GM19455 (cell line): ENCODE measurements at regions not wholly inside any gene's neighbourhood (a gene's known extent, or its start where the extent isn't known, plus 50 kb on each side); places are given as distances from the start of the nearest gene placed in this dataset.
"Not testable (repeated sequence)": the region's sequence is repeated elsewhere in the genome, so short reads cannot be mapped to it uniquely, and the experiment has no call there.

Source experiments
- ATAC-seq: cut with Tn5 transposase; IDR thresholded peaks from one replicate; pipeline ENCODE4 v1.9.1; 2021; ENCODE audit not compliant: unreplicated experiment

GRCh38 chr6:23533944-23534343, 592.1 kb upstream of the NRSN1 start:
- ATAC-seq, result no peak

- no peak for ATAC-seq
These were observed 591.7 kb upstream of the NRSN1 start for GRCh38 chr6:23534351-23534750.

- ATAC-seq, result no peak
These were observed 590.9 kb upstream of the NRSN1 start for GRCh38 chr6:23535101-23535500.

GRCh38 chr6:23537828-23538227, 588.2 kb upstream of the NRSN1 start:
- no peak for ATAC-seq

- no peak for ATAC-seq
These were observed 578.2 kb upstream of the NRSN1 start for GRCh38 chr6:23547851-23548250.

GRCh38 chr6:23554953-23555352, 571.1 kb upstream of the NRSN1 start:
- ATAC-seq, result not testable (repeated sequence)

GRCh38 chr6:23559587-23560343, 566.2 kb upstream of the NRSN1 start:
- no peak for ATAC-seq

- no peak for ATAC-seq
These were observed 564.3 kb upstream of the NRSN1 start for GRCh38 chr6:23561732-23562131.

GRCh38 chr6:23562554-23562953, 563.5 kb upstream of the NRSN1 start:
- ATAC-seq, result no peak

GRCh38 chr6:23563323-23563722, 562.7 kb upstream of the NRSN1 start:
- ATAC-seq, result no peak

- ATAC-seq, result no peak
These were observed 559.6 kb upstream of the NRSN1 start for GRCh38 chr6:23566418-23566817.

GRCh38 chr6:23568292-23568691, 557.7 kb upstream of the NRSN1 start:
- ATAC-seq, result no peak

GRCh38 chr6:23584134-23584763, 541.8 kb upstream of the NRSN1 start:
- ATAC-seq, result no peak

GRCh38 chr6:23587582-23587981, 538.4 kb upstream of the NRSN1 start:
- ATAC-seq, result no peak

- ATAC-seq, result no peak
These were observed 536.2 kb upstream of the NRSN1 start for GRCh38 chr6:23589811-23590210.

- ATAC-seq, result no peak
These were observed 535.4 kb upstream of the NRSN1 start for GRCh38 chr6:23590498-23591126.

GRCh38 chr6:23591761-23592160, 534.3 kb upstream of the NRSN1 start:
- no peak for ATAC-seq

GRCh38 chr6:23600118-23600517, 525.9 kb upstream of the NRSN1 start:
- ATAC-seq, result no peak

- ATAC-seq, result no peak
These were observed 524.1 kb upstream of the NRSN1 start for GRCh38 chr6:23601811-23602345.

- ATAC-seq, result no peak
These were observed 517.0 kb upstream of the NRSN1 start for GRCh38 chr6:23608931-23609435.

GRCh38 chr6:23611776-23612381, 514.1 kb upstream of the NRSN1 start:
- no peak for ATAC-seq
